Erythroblast (primary cell): ENCODE measurements at regions not wholly inside any gene's neighbourhood (a gene's known extent, or its start where the extent isn't known, plus 50 kb on each side); places are given as distances from the start of the nearest gene placed in this dataset.

ENCODE experiments used
- GATA1 ChIP-seq: IDR thresholded peaks from 2 replicates; pipeline ENCODE4 v1.6.1; 2011; ENCODE audit warnings: low read depth, mild to moderate bottlenecking, control low read depth, low read length, moderate library complexity
- POLR2A ChIP-seq: IDR thresholded peaks from 2 replicates; pipeline ENCODE4 v1.6.1; 2011; ENCODE audit warnings: mild to moderate bottlenecking, low read length

DNA sequence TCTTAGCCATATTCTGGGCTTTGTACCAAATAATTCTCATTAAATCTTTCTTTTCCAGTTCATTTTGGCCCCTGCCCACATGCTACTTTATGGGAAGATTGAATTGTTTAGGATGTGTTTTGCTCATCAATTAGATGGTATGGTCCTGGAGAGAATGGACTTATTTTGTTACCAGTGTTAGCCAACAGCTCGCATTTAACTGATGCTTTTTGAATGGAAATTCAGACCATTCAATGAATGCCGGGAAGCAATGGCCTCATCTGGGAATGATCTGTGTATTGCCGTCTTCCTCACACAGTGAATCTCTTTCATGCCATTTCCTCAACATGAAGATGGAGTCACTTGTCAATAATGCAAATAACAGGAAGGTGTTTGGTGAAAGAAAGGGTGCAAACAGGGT, 370.6 kb upstream of the PIK3R1 start:
- TF ChIP-seq GATA1 = no peak
- no peak for TF ChIP-seq POLR2A
